ENCODE measurements at regions not wholly inside any gene's neighbourhood (a gene's known extent, or its start where the extent isn't known, plus 50 kb on each side); places are given as distances from the start of the nearest gene placed in this dataset.

GRCh38 chr5:26740182-26740581, 298.2 kb downstream of the CDH9 start:
- no peak overlapping the region for H3K27ac ChIP-seq (ENCODE audit: low read length)
- H3K4me1 ChIP-seq (ENCODE audit: control insufficient read depth in 1 of 2, extremely low read depth in 1 of 2, insufficient read depth in 2 of 2, low read length in 2 of 2), result no peaks in the 10 kb centered on the region
- Mint-ChIP-seq H3K4me3 (no peak overlapping the region), H3K9me3 (peaks cover 0 to 7% (median 0%) of the 10 kb centered on the region in 3 donors), H3K4me1 (no peaks in the 10 kb centered on the region), H3K36me3 (no peaks in the 10 kb centered on the region), H3K27ac (no peak overlapping the region), H3K27me3 (no peaks in the 10 kb centered on the region)
- ChIA-PET POLR2A (no interaction called here), CTCF (no interaction called here)
- ATAC-seq (replicated peaks in 1 of 4) (no peak), DNase-seq (no peak)
- H3K9me3 ChIP-seq, result peaks cover 4% of the 10 kb centered on the region
- no peaks in the 10 kb centered on the region for H3K36me3 ChIP-seq (ENCODE audit: control insufficient read depth in 2 of 2, extremely low read depth in 1 of 2, insufficient read depth in 1 of 2, low read length in 1 of 2)
- no peaks in the 10 kb centered on the region for H3K27me3 ChIP-seq (replicated peaks in 1 of 2; ENCODE audit: control insufficient read depth in 2 of 2, extremely low read depth in 1 of 2, insufficient read depth in 2 of 2, low read length in 1 of 2)
- no peak overlapping the region for H3K4me3 ChIP-seq (ENCODE audit: control insufficient read depth in 1 of 2, extremely low read depth in 1 of 2, low read length in 1 of 2)

- ChIA-PET POLR2A (no interaction called here), CTCF (no interaction called here)
- H3K4me1 ChIP-seq (ENCODE audit: control insufficient read depth in 1 of 2, extremely low read depth in 1 of 2, insufficient read depth in 2 of 2, low read length in 2 of 2), result no peaks in the 10 kb centered on the region
- Mint-ChIP-seq H3K36me3 (no peaks in the 10 kb centered on the region), H3K4me1 (no peaks in the 10 kb centered on the region), H3K27ac (no peak overlapping the region), H3K9me3 (peaks cover 6 to 10% (median 8%) of the 10 kb centered on the region in 3 donors), H3K27me3 (no peaks in the 10 kb centered on the region), H3K4me3 (no peak overlapping the region)
- DNase-seq, result no peak
- no peaks in the 10 kb centered on the region for H3K36me3 ChIP-seq (ENCODE audit: control insufficient read depth in 2 of 2, extremely low read depth in 1 of 2, insufficient read depth in 1 of 2, low read length in 1 of 2)
- H3K9me3 ChIP-seq, result no peaks in the 10 kb centered on the region
- no CpG with 5 or more reads among the region's 1 CpG for WGBS (ENCODE audit: insufficient coverage)
- no peak overlapping the region for H3K4me3 ChIP-seq (ENCODE audit: control insufficient read depth in 1 of 2, extremely low read depth in 1 of 2, low read length in 1 of 2)
- no peak overlapping the region for H3K27ac ChIP-seq (ENCODE audit: low read length)
- no peaks in the 10 kb centered on the region for H3K27me3 ChIP-seq (replicated peaks in 1 of 2; ENCODE audit: control insufficient read depth in 2 of 2, extremely low read depth in 1 of 2, insufficient read depth in 2 of 2, low read length in 1 of 2)
- ATAC-seq (replicated peaks in 1 of 4), result no peak
Observed at GRCh38 chr5:26737348-26738265, 300.8 kb downstream of the CDH9 start.

GRCh38 chr5:26727916-26728315, 310.5 kb downstream of the CDH9 start:
- peaks cover 20 to 41% (median 33%) of the 10 kb centered on the region in 3 donors for H3K9me3 Mint-ChIP-seq
- H3K36me3 Mint-ChIP-seq, result no peaks in the 10 kb centered on the region
- no peaks in the 10 kb centered on the region for H3K27me3 Mint-ChIP-seq
- no peak for ATAC-seq (replicated peaks in 1 of 4)
- no peaks in the 10 kb centered on the region for H3K4me1 Mint-ChIP-seq
- no peak overlapping the region for H3K4me3 Mint-ChIP-seq
- CTCF ChIA-PET, result no interaction called here
- no peaks in the 10 kb centered on the region for H3K36me3 ChIP-seq (ENCODE audit: control insufficient read depth in 2 of 2, extremely low read depth in 1 of 2, insufficient read depth in 1 of 2, low read length in 1 of 2)
- no peak overlapping the region for H3K27ac Mint-ChIP-seq
- WGBS (ENCODE audit: insufficient coverage), result no CpG with 5 or more reads among the region's 3 CpGs
- H3K9me3 ChIP-seq, result no peaks in the 10 kb centered on the region
- no peak overlapping the region for H3K4me3 ChIP-seq (ENCODE audit: control insufficient read depth in 1 of 2, extremely low read depth in 1 of 2, low read length in 1 of 2)
- no peaks in the 10 kb centered on the region for H3K4me1 ChIP-seq (ENCODE audit: control insufficient read depth in 1 of 2, extremely low read depth in 1 of 2, insufficient read depth in 2 of 2, low read length in 2 of 2)
- H3K27me3 ChIP-seq (replicated peaks in 1 of 2; ENCODE audit: control insufficient read depth in 2 of 2, extremely low read depth in 1 of 2, insufficient read depth in 2 of 2, low read length in 1 of 2), result no peaks in the 10 kb centered on the region
- DNase-seq, result no peak
- POLR2A ChIA-PET, result no interaction called here
- H3K27ac ChIP-seq (ENCODE audit: low read length), result no peak overlapping the region

GRCh38 chr5:26719803-26720202, 318.6 kb downstream of the CDH9 start:
- DNase-seq, result no peak
- Histone ChIP-seq H3K4me3 (ENCODE audit: control insufficient read depth in 1 of 2, extremely low read depth in 1 of 2, low read length in 1 of 2) (no peak overlapping the region), H3K27me3 (replicated peaks in 1 of 2; ENCODE audit: control insufficient read depth in 2 of 2, extremely low read depth in 1 of 2, insufficient read depth in 2 of 2, low read length in 1 of 2) (no peaks in the 10 kb centered on the region), H3K36me3 (ENCODE audit: control insufficient read depth in 2 of 2, extremely low read depth in 1 of 2, insufficient read depth in 1 of 2, low read length in 1 of 2) (no peaks in the 10 kb centered on the region), H3K9me3 (no peaks in the 10 kb centered on the region), H3K4me1 (ENCODE audit: control insufficient read depth in 1 of 2, extremely low read depth in 1 of 2, insufficient read depth in 2 of 2, low read length in 2 of 2) (no peaks in the 10 kb centered on the region), H3K27ac (ENCODE audit: low read length) (no peak overlapping the region)
- POLR2A ChIA-PET, result no interaction called here
- H3K27me3 Mint-ChIP-seq, result no peaks in the 10 kb centered on the region
- no peak overlapping the region for H3K4me3 Mint-ChIP-seq
- H3K27ac Mint-ChIP-seq, result no peak overlapping the region
- ATAC-seq (replicated peaks in 1 of 4), result no peak
- H3K36me3 Mint-ChIP-seq, result no peaks in the 10 kb centered on the region
- peaks cover 11 to 31% (median 28%) of the 10 kb centered on the region in 3 donors for H3K9me3 Mint-ChIP-seq
- CTCF ChIA-PET, result no interaction called here
- no peaks in the 10 kb centered on the region for H3K4me1 Mint-ChIP-seq

GRCh38 chr5:26700759-26701384, 337.5 kb downstream of the CDH9 start:
- CTCF ChIA-PET, result no interaction called here
- no CpG with 5 or more reads among the region's 2 CpGs for WGBS (ENCODE audit: insufficient coverage)
- H3K27me3 ChIP-seq (replicated peaks in 1 of 2; ENCODE audit: control insufficient read depth in 2 of 2, extremely low read depth in 1 of 2, insufficient read depth in 2 of 2, low read length in 1 of 2), result no peaks in the 10 kb centered on the region
- POLR2A ChIA-PET, result no interaction called here
- no peaks in the 10 kb centered on the region for H3K4me1 ChIP-seq (ENCODE audit: control insufficient read depth in 1 of 2, extremely low read depth in 1 of 2, insufficient read depth in 2 of 2, low read length in 2 of 2)
- H3K9me3 Mint-ChIP-seq, result peaks cover 12 to 14% (median 13%) of the 10 kb centered on the region in 3 donors
- H3K27me3 Mint-ChIP-seq, result no peaks in the 10 kb centered on the region
- DNase-seq, result no peak
- H3K36me3 Mint-ChIP-seq, result no peaks in the 10 kb centered on the region
- H3K9me3 ChIP-seq, result no peaks in the 10 kb centered on the region
- no peaks in the 10 kb centered on the region for H3K4me1 Mint-ChIP-seq
- no peak overlapping the region for H3K4me3 Mint-ChIP-seq
- no peak for ATAC-seq (replicated peaks in 1 of 4)
- no peak overlapping the region for H3K27ac Mint-ChIP-seq
- no peak overlapping the region for H3K4me3 ChIP-seq (ENCODE audit: control insufficient read depth in 1 of 2, extremely low read depth in 1 of 2, low read length in 1 of 2)
- H3K27ac ChIP-seq (ENCODE audit: low read length), result no peak overlapping the region
- no peaks in the 10 kb centered on the region for H3K36me3 ChIP-seq (ENCODE audit: control insufficient read depth in 2 of 2, extremely low read depth in 1 of 2, insufficient read depth in 1 of 2, low read length in 1 of 2)

- Mint-ChIP-seq H3K27me3 (no peaks in the 10 kb centered on the region), H3K36me3 (no peaks in the 10 kb centered on the region), H3K9me3 (peaks cover 11 to 23% (median 18%) of the 10 kb centered on the region in 3 donors), H3K4me1 (no peaks in the 10 kb centered on the region), H3K4me3 (no peak overlapping the region), H3K27ac (no peak overlapping the region)
- Histone ChIP-seq H3K36me3 (ENCODE audit: control insufficient read depth in 2 of 2, extremely low read depth in 1 of 2, insufficient read depth in 1 of 2, low read length in 1 of 2) (no peaks in the 10 kb centered on the region), H3K4me1 (ENCODE audit: control insufficient read depth in 1 of 2, extremely low read depth in 1 of 2, insufficient read depth in 2 of 2, low read length in 2 of 2) (no peaks in the 10 kb centered on the region), H3K27ac (ENCODE audit: low read length) (no peak overlapping the region), H3K4me3 (ENCODE audit: control insufficient read depth in 1 of 2, extremely low read depth in 1 of 2, low read length in 1 of 2) (no peak overlapping the region), H3K9me3 (no peaks in the 10 kb centered on the region), H3K27me3 (replicated peaks in 1 of 2; ENCODE audit: control insufficient read depth in 2 of 2, extremely low read depth in 1 of 2, insufficient read depth in 2 of 2, low read length in 1 of 2) (no peaks in the 10 kb centered on the region)
- ATAC-seq (replicated peaks in 1 of 4), result no peak
- WGBS (ENCODE audit: insufficient coverage), result 94% methylated on average over 2 of the region's 5 CpGs
- POLR2A ChIA-PET, result no interaction called here
- DNase-seq, result no peak
- CTCF ChIA-PET, result no interaction called here
Observed at GRCh38 chr5:26692952-26693351, 345.4 kb downstream of the CDH9 start.

All from T-cell (primary cell).